GM23338 (cell line): ENCODE measurements at regions not wholly inside any gene's neighbourhood (a gene's known extent, or its start where the extent isn't known, plus 50 kb on each side); places are given as distances from the start of the nearest gene placed in this dataset.

Source experiments
- ATAC-seq: fragments of 200-7000 bp; cut with Tn5 transposase; 3 replicates; pipeline ENCODE4 v1.9.1; 2020
- DNase-seq: peaks from one replicate; pipeline ENCODE4 v3.0.0-alpha.2; 2015; ENCODE audit warnings: low spot score
- H2AFZ ChIP-seq: fragments of 200-600 bp; sonication (generic); 2 replicates; pipeline ENCODE4 v1.8.0; 2016; ENCODE audit warnings: antibody characterized with exemption, mild to moderate bottlenecking, moderate library complexity
- H3F3A ChIP-seq: fragments of 200-600 bp; sonication (generic); replicated peaks from 2 replicates; pipeline ENCODE4 v1.8.0; 2017; ENCODE audit warnings: antibody characterized with exemption, mixed run types, low read depth
- H3K27ac ChIP-seq: fragments of 200-600 bp; sonication (generic); 2 replicates; pipeline ENCODE4 v1.6.1; 2016; ENCODE audit warnings: low read depth
- H3K27me3 ChIP-seq: fragments of 200-600 bp; sonication (generic); 2 replicates; pipeline ENCODE4 v1.8.0; 2016; ENCODE audit warnings: mild to moderate bottlenecking, mixed run types, moderate library complexity; ENCODE audit not compliant: insufficient read depth
- H3K36me3 ChIP-seq: fragments of 200-600 bp; sonication (generic); 2 replicates; pipeline ENCODE4 v1.8.0; 2016; ENCODE audit warnings: mild to moderate bottlenecking; ENCODE audit not compliant: insufficient read depth
- H3K4me1 ChIP-seq: fragments of 200-600 bp; sonication (generic); 2 replicates; pipeline ENCODE4 v1.8.0; 2016; ENCODE audit warnings: mild to moderate bottlenecking, moderate library complexity; ENCODE audit not compliant: insufficient read depth
- H3K4me2 ChIP-seq: fragments of 200-600 bp; sonication (generic); 2 replicates; pipeline ENCODE4 v1.7.1; 2017; ENCODE audit warnings: mixed run types
- H3K4me3 ChIP-seq: fragments of 200-600 bp; sonication (generic); 2 replicates; pipeline ENCODE4 v1.6.1; 2016; ENCODE audit warnings: mixed run types
- H3K79me2 ChIP-seq: fragments of 200-600 bp; sonication (generic); replicated peaks from 2 replicates; pipeline ENCODE4 v1.8.0; 2017; ENCODE audit warnings: mild to moderate bottlenecking; ENCODE audit not compliant: insufficient read depth
- H3K9me2 ChIP-seq: fragments of 200-600 bp; sonication (generic); 2 replicates; pipeline ENCODE4 v1.8.0; 2017; ENCODE audit not compliant: insufficient read depth
- H4K20me1 ChIP-seq: fragments of 200-600 bp; sonication (generic); replicated peaks from 2 replicates; pipeline ENCODE4 v1.8.0; 2017; ENCODE audit warnings: mild to moderate bottlenecking; ENCODE audit not compliant: insufficient read depth
- H3K27ac Mint-ChIP-seq: 2 replicates; pipeline ENCODE4 v1.8.0; 2020; ENCODE audit warnings: inconsistent platforms, mild to moderate bottlenecking, moderate library complexity, mixed read lengths
- H3K27me3 Mint-ChIP-seq: 3 replicates; pipeline ENCODE4 v1.8.0; 2022; ENCODE audit warnings: low read depth, mild to moderate bottlenecking, moderate library complexity, mixed read lengths, inconsistent platforms; ENCODE audit not compliant: insufficient read depth, poor library complexity
- H3K36me3 Mint-ChIP-seq: 3 replicates; pipeline ENCODE4 v1.8.0; 2021; ENCODE audit warnings: low read depth, mild to moderate bottlenecking, inconsistent platforms, moderate library complexity, mixed read lengths
- H3K4me1 Mint-ChIP-seq: 3 replicates; pipeline ENCODE4 v1.8.0; 2020; ENCODE audit warnings: mild to moderate bottlenecking, inconsistent platforms, mixed read lengths
- H3K4me3 Mint-ChIP-seq: 3 replicates; pipeline ENCODE4 v1.8.0; 2021; ENCODE audit warnings: moderate library complexity, mild to moderate bottlenecking, inconsistent platforms, mixed read lengths
- H3K9me3 Mint-ChIP-seq: 3 replicates; pipeline ENCODE4 v1.8.0; 2020; ENCODE audit warnings: moderate library complexity, mild to moderate bottlenecking, inconsistent platforms, mixed read lengths
- CREB1 ChIP-seq: fragments of 250-450 bp; sonication (Bioruptor Pico); IDR thresholded peaks from 2 replicates; pipeline ENCODE4 v1.5.0; 2020; ENCODE audit warnings: low read depth, mild to moderate bottlenecking, moderate library complexity
- ETS1 ChIP-seq: IDR thresholded peaks from 2 replicates; pipeline ENCODE4 v1.6.1; 2016; ENCODE audit warnings: antibody characterized with exemption
- EZH2 ChIP-seq: fragments of 200-600 bp; sonication (generic); IDR thresholded peaks from one replicate; pipeline ENCODE4 v1.8.0; 2017; ENCODE audit warnings: antibody characterized with exemption, mild to moderate bottlenecking, low read depth; ENCODE audit not compliant: unreplicated experiment
- NANOG ChIP-seq: IDR thresholded peaks from 2 replicates; pipeline ENCODE4 v1.6.1; 2016; ENCODE audit warnings: antibody characterized with exemption, borderline replicate concordance
- POLR2AphosphoS5 ChIP-seq: IDR thresholded peaks from 2 replicates; pipeline ENCODE4 v1.6.1; 2016; ENCODE audit warnings: antibody characterized with exemption, low read depth
- ZNF114 ChIP-seq: fragments of 250-450 bp; sonication (Bioruptor Pico); IDR thresholded peaks from 2 replicates; pipeline ENCODE4 v1.5.0; 2020; ENCODE audit warnings: mild to moderate bottlenecking, moderate library complexity
- ZNF331 ChIP-seq: fragments of 250-450 bp; sonication (Bioruptor Pico); IDR thresholded peaks from 2 replicates; pipeline ENCODE4 v1.5.0; 2020; ENCODE audit warnings: low read depth, mild to moderate bottlenecking, moderate library complexity
- ZNF462 ChIP-seq: fragments of 250-450 bp; sonication (Bioruptor Pico); IDR thresholded peaks from 2 replicates; pipeline ENCODE4 v1.5.0; 2020; ENCODE audit warnings: mild to moderate bottlenecking, moderate library complexity
- TF ChIP-seq, protein P1 (sequence below), 2 experiments: fragments of 200-600 bp in 1 of 2; sonication (generic) in 1 of 2; conservative IDR thresholded peaks; 2 replicates each; pipeline versions ENCODE4 v1.5.1 to v1.6.1; 2016 to 2017; ENCODE audit warnings: antibody characterized with exemption in 2 of 2, low read depth in 2 of 2, mild to moderate bottlenecking in 2 of 2, moderate library complexity in 1 of 2

DNA sequence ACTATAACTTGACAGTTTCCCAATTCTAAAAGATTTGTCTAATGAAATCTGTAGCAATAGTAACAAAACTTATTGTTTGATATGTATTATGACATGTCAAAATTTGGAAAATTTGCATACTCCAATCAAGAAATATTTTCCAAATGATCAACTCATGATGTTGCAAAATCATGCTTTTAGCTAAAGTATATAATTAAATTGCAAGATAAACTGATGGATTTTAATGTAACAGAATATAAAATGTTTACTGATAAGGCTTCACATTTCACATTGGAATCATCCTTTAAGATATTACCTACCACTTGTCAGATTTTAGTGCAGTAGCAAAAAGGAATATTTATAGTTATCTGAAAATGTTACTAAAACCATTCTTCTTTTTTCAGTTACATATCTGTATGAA is 421.9 kb upstream of the SEMA3D start (continued):
- TF ChIP-seq POLR2AphosphoS5 (no peak), ETS1 (no peak), CREB1 (no peak)
- TF ChIP-seq, protein P1, sequence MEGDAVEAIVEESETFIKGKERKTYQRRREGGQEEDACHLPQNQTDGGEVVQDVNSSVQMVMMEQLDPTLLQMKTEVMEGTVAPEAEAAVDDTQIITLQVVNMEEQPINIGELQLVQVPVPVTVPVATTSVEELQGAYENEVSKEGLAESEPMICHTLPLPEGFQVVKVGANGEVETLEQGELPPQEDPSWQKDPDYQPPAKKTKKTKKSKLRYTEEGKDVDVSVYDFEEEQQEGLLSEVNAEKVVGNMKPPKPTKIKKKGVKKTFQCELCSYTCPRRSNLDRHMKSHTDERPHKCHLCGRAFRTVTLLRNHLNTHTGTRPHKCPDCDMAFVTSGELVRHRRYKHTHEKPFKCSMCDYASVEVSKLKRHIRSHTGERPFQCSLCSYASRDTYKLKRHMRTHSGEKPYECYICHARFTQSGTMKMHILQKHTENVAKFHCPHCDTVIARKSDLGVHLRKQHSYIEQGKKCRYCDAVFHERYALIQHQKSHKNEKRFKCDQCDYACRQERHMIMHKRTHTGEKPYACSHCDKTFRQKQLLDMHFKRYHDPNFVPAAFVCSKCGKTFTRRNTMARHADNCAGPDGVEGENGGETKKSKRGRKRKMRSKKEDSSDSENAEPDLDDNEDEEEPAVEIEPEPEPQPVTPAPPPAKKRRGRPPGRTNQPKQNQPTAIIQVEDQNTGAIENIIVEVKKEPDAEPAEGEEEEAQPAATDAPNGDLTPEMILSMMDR (conservative IDR thresholded peaks at IDR 0.05; ENCODE audit: low read depth in 2 of 2): no peak

DNA sequence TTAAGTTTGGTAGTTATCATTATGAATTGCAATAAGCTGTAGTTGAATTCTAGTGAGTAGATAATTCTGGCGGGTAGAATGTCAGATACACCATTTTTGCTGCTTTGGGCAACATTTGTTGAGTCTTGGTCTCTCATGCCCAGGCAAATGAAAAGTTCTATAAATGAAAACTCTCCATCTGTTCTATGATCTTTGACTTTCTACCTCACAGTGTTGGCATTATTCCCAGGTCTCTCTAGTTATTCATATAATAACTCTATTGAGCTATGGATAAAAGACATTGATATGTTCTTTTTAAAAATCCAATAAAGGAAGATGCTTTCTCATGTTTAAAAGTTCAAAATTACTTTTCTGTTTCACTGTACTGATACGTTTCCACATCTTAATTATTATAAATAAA is 415.3 kb upstream of the SEMA3D start:
- Histone ChIP-seq H2AFZ (no peak overlapping the region), H3K9me2 (no peaks in the 10 kb centered on the region), H3K4me3 (no peak overlapping the region), H3K36me3 (no peaks in the 10 kb centered on the region), H3K79me2 (no peaks in the 10 kb centered on the region), H3F3A (no peaks in the 10 kb centered on the region), H3K27me3 (no peaks in the 10 kb centered on the region), H4K20me1 (no peaks in the 10 kb centered on the region), H3K27ac (no peak overlapping the region), H3K4me2 (no peak overlapping the region), H3K4me1 (no peaks in the 10 kb centered on the region)
- H3K4me3 Mint-ChIP-seq: no peak overlapping the region
- H3K4me1 Mint-ChIP-seq: peaks cover 11% of the 10 kb centered on the region; the same call in 2 of the 3 replicates
- peaks cover 2% of the 10 kb centered on the region for H3K27me3 Mint-ChIP-seq
- no peaks in the 10 kb centered on the region for H3K36me3 Mint-ChIP-seq
- H3K9me3 Mint-ChIP-seq: no peaks in the 10 kb centered on the region
- ATAC-seq (no peak), DNase-seq (no peak)
- no peak overlapping the region for H3K27ac Mint-ChIP-seq
- TF ChIP-seq NANOG: no peak
- no peak for TF ChIP-seq EZH2
- TF ChIP-seq CREB1: no peak
- no peak for TF ChIP-seq ZNF462 (CRISPR knock-in tag)
- no peak for TF ChIP-seq ZNF114 (CRISPR knock-in tag)
- TF ChIP-seq ZNF331 (CRISPR knock-in tag): no peak
- no peak for TF ChIP-seq POLR2AphosphoS5
- TF ChIP-seq, protein P1 (conservative IDR thresholded peaks at IDR 0.05; ENCODE audit: low read depth in 2 of 2): no peak
- no peak for TF ChIP-seq ETS1
